HG03108 (cell line): ENCODE measurements at regions not wholly inside any gene's neighbourhood (a gene's known extent, or its start where the extent isn't known, plus 50 kb on each side); places are given as distances from the start of the nearest gene placed in this dataset.

Experiments
- ATAC-seq: cut with Tn5 transposase; IDR thresholded peaks from one replicate; pipeline ENCODE4 v1.9.1; 2021; ENCODE audit warnings: moderate library complexity; ENCODE audit not compliant: unreplicated experiment

- ATAC-seq, result no peak
Observed at GRCh38 chr6:28732052-28732451, 191.7 kb downstream of the TRIM27 start.

GRCh38 chr6:28734443-28734959, 189.3 kb downstream of the TRIM27 start:
- ATAC-seq, result no peak

GRCh38 chr6:28736121-28736520, 187.7 kb downstream of the TRIM27 start:
- ATAC-seq, result no peak

GRCh38 chr6:28737750-28738395, 185.9 kb downstream of the TRIM27 start:
- no peak for ATAC-seq

GRCh38 chr6:28738396-28738765, 185.4 kb downstream of the TRIM27 start:
- ATAC-seq, result no peak

- no peak for ATAC-seq
Observed at GRCh38 chr6:28741363-28741762, 182.4 kb downstream of the TRIM27 start.

GRCh38 chr6:28742668-28743270, 181.0 kb downstream of the TRIM27 start:
- no peak for ATAC-seq

GRCh38 chr6:28743271-28743789, 180.5 kb downstream of the TRIM27 start:
- ATAC-seq, result no peak

GRCh38 chr6:28747083-28747630, 176.6 kb downstream of the TRIM27 start:
- no peak for ATAC-seq

GRCh38 chr6:28747631-28748157, 176.1 kb downstream of the TRIM27 start:
- ATAC-seq, result no peak

GRCh38 chr6:28748192-28748591, 175.6 kb downstream of the TRIM27 start:
- ATAC-seq, result no peak

- no peak for ATAC-seq
Observed at GRCh38 chr6:28750926-28751458, 172.8 kb downstream of the TRIM27 start.

- ATAC-seq, result no peak
Observed at GRCh38 chr6:28751514-28751913, 172.3 kb downstream of the TRIM27 start.

GRCh38 chr6:28751963-28752350, 171.8 kb downstream of the TRIM27 start:
- no peak for ATAC-seq

GRCh38 chr6:28757429-28758045, 166.2 kb downstream of the TRIM27 start:
- no peak for ATAC-seq

GRCh38 chr6:28758046-28758817, 165.6 kb downstream of the TRIM27 start:
- no peak for ATAC-seq

GRCh38 chr6:28758818-28759235, 165.0 kb downstream of the TRIM27 start:
- no peak for ATAC-seq

- no peak for ATAC-seq
Observed at GRCh38 chr6:28764014-28764723, 159.6 kb downstream of the TRIM27 start.

- no peak for ATAC-seq
Observed at GRCh38 chr6:28764761-28765282, 159.0 kb downstream of the TRIM27 start.

GRCh38 chr6:28765978-28766351, 157.8 kb downstream of the TRIM27 start:
- ATAC-seq, result no peak
